GM23338 (cell line): ENCODE measurements at regions not wholly inside any gene's neighbourhood (a gene's known extent, or its start where the extent isn't known, plus 50 kb on each side); places are given as distances from the start of the nearest gene placed in this dataset.

ENCODE experiments used
- ATAC-seq: fragments of 200-7000 bp; cut with Tn5 transposase; 3 replicates; pipeline ENCODE4 v1.9.1; 2020
- DNase-seq: peaks from one replicate; pipeline ENCODE4 v3.0.0-alpha.2; 2015; ENCODE audit warnings: low spot score
- H2AFZ ChIP-seq: fragments of 200-600 bp; sonication (generic); 2 replicates; pipeline ENCODE4 v1.8.0; 2016; ENCODE audit warnings: antibody characterized with exemption, mild to moderate bottlenecking, moderate library complexity
- H3F3A ChIP-seq: fragments of 200-600 bp; sonication (generic); replicated peaks from 2 replicates; pipeline ENCODE4 v1.8.0; 2017; ENCODE audit warnings: antibody characterized with exemption, mixed run types, low read depth
- H3K27ac ChIP-seq: fragments of 200-600 bp; sonication (generic); 2 replicates; pipeline ENCODE4 v1.6.1; 2016; ENCODE audit warnings: low read depth
- H3K27me3 ChIP-seq: fragments of 200-600 bp; sonication (generic); 2 replicates; pipeline ENCODE4 v1.8.0; 2016; ENCODE audit warnings: mild to moderate bottlenecking, mixed run types, moderate library complexity; ENCODE audit not compliant: insufficient read depth
- H3K36me3 ChIP-seq: fragments of 200-600 bp; sonication (generic); 2 replicates; pipeline ENCODE4 v1.8.0; 2016; ENCODE audit warnings: mild to moderate bottlenecking; ENCODE audit not compliant: insufficient read depth
- H3K4me1 ChIP-seq: fragments of 200-600 bp; sonication (generic); 2 replicates; pipeline ENCODE4 v1.8.0; 2016; ENCODE audit warnings: mild to moderate bottlenecking, moderate library complexity; ENCODE audit not compliant: insufficient read depth
- H3K4me2 ChIP-seq: fragments of 200-600 bp; sonication (generic); 2 replicates; pipeline ENCODE4 v1.7.1; 2017; ENCODE audit warnings: mixed run types
- H3K4me3 ChIP-seq: fragments of 200-600 bp; sonication (generic); 2 replicates; pipeline ENCODE4 v1.6.1; 2016; ENCODE audit warnings: mixed run types
- H3K79me2 ChIP-seq: fragments of 200-600 bp; sonication (generic); replicated peaks from 2 replicates; pipeline ENCODE4 v1.8.0; 2017; ENCODE audit warnings: mild to moderate bottlenecking; ENCODE audit not compliant: insufficient read depth
- H3K9me2 ChIP-seq: fragments of 200-600 bp; sonication (generic); 2 replicates; pipeline ENCODE4 v1.8.0; 2017; ENCODE audit not compliant: insufficient read depth
- H4K20me1 ChIP-seq: fragments of 200-600 bp; sonication (generic); replicated peaks from 2 replicates; pipeline ENCODE4 v1.8.0; 2017; ENCODE audit warnings: mild to moderate bottlenecking; ENCODE audit not compliant: insufficient read depth
- H3K27ac Mint-ChIP-seq: 2 replicates; pipeline ENCODE4 v1.8.0; 2020; ENCODE audit warnings: inconsistent platforms, mild to moderate bottlenecking, moderate library complexity, mixed read lengths
- H3K27me3 Mint-ChIP-seq: 3 replicates; pipeline ENCODE4 v1.8.0; 2022; ENCODE audit warnings: low read depth, mild to moderate bottlenecking, moderate library complexity, mixed read lengths, inconsistent platforms; ENCODE audit not compliant: insufficient read depth, poor library complexity
- H3K36me3 Mint-ChIP-seq: 3 replicates; pipeline ENCODE4 v1.8.0; 2021; ENCODE audit warnings: low read depth, mild to moderate bottlenecking, inconsistent platforms, moderate library complexity, mixed read lengths
- H3K4me1 Mint-ChIP-seq: 3 replicates; pipeline ENCODE4 v1.8.0; 2020; ENCODE audit warnings: mild to moderate bottlenecking, inconsistent platforms, mixed read lengths
- H3K4me3 Mint-ChIP-seq: 3 replicates; pipeline ENCODE4 v1.8.0; 2021; ENCODE audit warnings: moderate library complexity, mild to moderate bottlenecking, inconsistent platforms, mixed read lengths
- H3K9me3 Mint-ChIP-seq: 3 replicates; pipeline ENCODE4 v1.8.0; 2020; ENCODE audit warnings: moderate library complexity, mild to moderate bottlenecking, inconsistent platforms, mixed read lengths
- CTCF ChIP-seq, 2 experiments: fragments of 200-600 bp in 1 of 2; sonication (generic) in 1 of 2; conservative IDR thresholded peaks; 2 replicates each; pipeline versions ENCODE4 v1.5.1 to v1.6.1; 2016 to 2017; ENCODE audit warnings: antibody characterized with exemption in 2 of 2, low read depth in 2 of 2, mild to moderate bottlenecking in 2 of 2, moderate library complexity in 1 of 2
- ETS1 ChIP-seq: IDR thresholded peaks from 2 replicates; pipeline ENCODE4 v1.6.1; 2016; ENCODE audit warnings: antibody characterized with exemption
- EZH2 ChIP-seq: fragments of 200-600 bp; sonication (generic); IDR thresholded peaks from one replicate; pipeline ENCODE4 v1.8.0; 2017; ENCODE audit warnings: antibody characterized with exemption, mild to moderate bottlenecking, low read depth; ENCODE audit not compliant: unreplicated experiment
- EZH2phosphoT487 ChIP-seq: fragments of 200-600 bp; sonication (generic); IDR thresholded peaks from one replicate; pipeline ENCODE4 v1.8.1; 2018; ENCODE audit warnings: antibody characterized with exemption; ENCODE audit not compliant: unreplicated experiment
- JUNB ChIP-seq: IDR thresholded peaks from one replicate; pipeline ENCODE4 v1.6.1; 2016; ENCODE audit warnings: antibody characterized with exemption; ENCODE audit not compliant: unreplicated experiment
- NANOG ChIP-seq: IDR thresholded peaks from 2 replicates; pipeline ENCODE4 v1.6.1; 2016; ENCODE audit warnings: antibody characterized with exemption, borderline replicate concordance
- POLR2AphosphoS5 ChIP-seq: IDR thresholded peaks from 2 replicates; pipeline ENCODE4 v1.6.1; 2016; ENCODE audit warnings: antibody characterized with exemption, low read depth
- REST ChIP-seq: IDR thresholded peaks from one replicate; pipeline ENCODE4 v1.6.1; 2018; ENCODE audit warnings: antibody characterized with exemption; ENCODE audit not compliant: unreplicated experiment
- STAT1 ChIP-seq: IDR thresholded peaks from one replicate; pipeline ENCODE4 v1.6.1; 2016; ENCODE audit warnings: antibody characterized with exemption; ENCODE audit not compliant: unreplicated experiment
- ZNF114 ChIP-seq: fragments of 250-450 bp; sonication (Bioruptor Pico); IDR thresholded peaks from 2 replicates; pipeline ENCODE4 v1.5.0; 2020; ENCODE audit warnings: mild to moderate bottlenecking, moderate library complexity
- ZNF331 ChIP-seq: fragments of 250-450 bp; sonication (Bioruptor Pico); IDR thresholded peaks from 2 replicates; pipeline ENCODE4 v1.5.0; 2020; ENCODE audit warnings: low read depth, mild to moderate bottlenecking, moderate library complexity

- TF ChIP-seq CTCF (conservative IDR thresholded peaks at IDR 0.05; ENCODE audit: low read depth in 2 of 2) (no peak), POLR2AphosphoS5 (no peak), JUNB (no peak), ETS1 (no peak), EZH2phosphoT487 (no peak), NANOG (no peak), STAT1 (no peak)
These were observed 52.5 kb upstream of the CLDN10 start (continued) for GRCh38 chr13:95499811-95500712.

GRCh38 chr13:95502216-95502615, 50.3 kb upstream of the CLDN10 start:
- Histone ChIP-seq H3K79me2 (no peaks in the 10 kb centered on the region), H3K4me3 (no peak overlapping the region), H4K20me1 (no peaks in the 10 kb centered on the region), H3K27ac (no peak overlapping the region), H3F3A (no peaks in the 10 kb centered on the region), H3K9me2 (peaks cover 6% of the 10 kb centered on the region; the same call in 1 of the 2 replicates), H2AFZ (peak overlapping the region; percentile 33; the same call in 1 of the 2 replicates), H3K27me3 (no peaks in the 10 kb centered on the region), H3K4me1 (peaks cover 19% of the 10 kb centered on the region; the same call in 1 of the 2 replicates), H3K36me3 (no peaks in the 10 kb centered on the region), H3K4me2 (no peak overlapping the region)
- peaks cover 5% of the 10 kb centered on the region for H3K27me3 Mint-ChIP-seq
- H3K36me3 Mint-ChIP-seq = peaks cover 10% of the 10 kb centered on the region; the same call in 1 of the 3 replicates
- no peak overlapping the region for H3K27ac Mint-ChIP-seq
- H3K4me3 Mint-ChIP-seq = no peak overlapping the region
- H3K9me3 Mint-ChIP-seq = peaks cover 12% of the 10 kb centered on the region
- H3K4me1 Mint-ChIP-seq = peaks cover 17% of the 10 kb centered on the region
- ATAC-seq (no peak), DNase-seq (no peak)
- TF ChIP-seq POLR2AphosphoS5 = no peak
- TF ChIP-seq ZNF114 (CRISPR knock-in tag) = no peak
- TF ChIP-seq ZNF331 (CRISPR knock-in tag) = no peak
- TF ChIP-seq EZH2 = no peak
- no peak for TF ChIP-seq ETS1
- TF ChIP-seq CTCF (conservative IDR thresholded peaks at IDR 0.05; ENCODE audit: low read depth in 2 of 2) = no peak
- no peak for TF ChIP-seq REST
